ENCODE measurements at regions not wholly inside any gene's neighbourhood (a gene's known extent, or its start where the extent isn't known, plus 50 kb on each side); places are given as distances from the start of the nearest gene placed in this dataset.

- no peak for TF ChIP-seq YY1 (IDR thresholded peaks at IDR 0.05; ENCODE audit: insufficient read depth, insufficient read length)
- TF ChIP-seq ZNF274 (IDR thresholded peaks at IDR 0.05; ENCODE audit: low read depth, low read length), result no peak
- TF ChIP-seq SUZ12 (IDR thresholded peaks at IDR 0.05; ENCODE audit: extremely low read depth, insufficient read depth, insufficient read length), result no peak
Measured at GRCh38 chr13:73952648-73953047, 181.6 kb downstream of the KLF12 start.
